GM12878 (cell line): ENCODE measurements at regions not wholly inside any gene's neighbourhood (a gene's known extent, or its start where the extent isn't known, plus 50 kb on each side); places are given as distances from the start of the nearest gene placed in this dataset.

ENCODE experiments used
- ATAC-seq: fragments of 200-7000 bp; cut with Tn5 transposase; 3 replicates; pipeline ENCODE4 v1.9.1; 2020; ENCODE audit warnings: mild to moderate bottlenecking, moderate library complexity
- BruUV-seq: library from RNA; stranded (reverse); fragments of 400-500 nt; replicated peaks from 2 replicates; lab custom pipeline; 2021; lab: Mats Ljungman, UMichigan
- CTCF ChIA-PET: fragments of 300-600 bp; sonication (Branson Sonifier 250); formaldehyde crosslinking; extraction: SDS; loops from one replicate; lab custom pipeline; 2021; ENCODE audit warnings: inconsistent platforms; lab: Yijun Ruan, JAX
- POLR2A ChIA-PET: fragments of 350-600 bp; formaldehyde crosslinking; extraction: SDS; loops from one replicate; lab custom pipeline; 2021; ENCODE audit warnings: inconsistent platforms; lab: Charles Lee
- RAD21 ChIA-PET: fragments of 300-600 bp; sonication (Branson Sonifier 250); formaldehyde crosslinking; loops from one replicate; lab custom pipeline; 2023; ENCODE audit warnings: antibody characterized with exemption; ENCODE audit not compliant: unreplicated experiment; lab: Charles Lee
- SMC1A ChIA-PET: fragments of 300-600 bp; sonication (Branson Sonifier 250); formaldehyde crosslinking; loops from one replicate; lab custom pipeline; 2023; ENCODE audit not compliant: unreplicated experiment, uncharacterized antibody; lab: Charles Lee
- DNase-seq: peaks from one replicate; pipeline ENCODE4 v3.0.0-alpha.2; 2011; ENCODE audit warnings: low read depth, low spot score
- FAIRE-seq: peaks from 3 replicates; lab custom pipeline; 2011; peaks lifted over from hg19 to GRCh38; lab: Jason Lieb, UNC
- H2AFZ ChIP-seq: 2 replicates; pipeline ENCODE4 v1.6.0; 2011; ENCODE audit warnings: low read depth, low read length, control low read depth; ENCODE audit not compliant: control insufficient read depth
- H3K27ac ChIP-seq: 2 replicates; pipeline ENCODE4 v1.5.1; 2011; ENCODE audit warnings: control low read depth; ENCODE audit not compliant: control insufficient read depth, insufficient read depth
- H3K27me3 ChIP-seq, 2 experiments: replicated peaks in 1 of 2; 2 replicates each; pipeline versions ENCODE4 v1.6.0 to v1.6.1; 2011; ENCODE audit warnings: low read length in 1 of 2; ENCODE audit not compliant: control insufficient read depth in 2 of 2, insufficient read depth in 2 of 2
- H3K36me3 ChIP-seq, 2 experiments: 2 replicates each; pipeline ENCODE4 v1.5.1; 2011; ENCODE audit warnings: low read length in 1 of 2; ENCODE audit not compliant: control insufficient read depth in 2 of 2, insufficient read depth in 2 of 2
- H3K4me1 ChIP-seq: 2 replicates; pipeline ENCODE4 v1.6.1; 2011; ENCODE audit warnings: mild to moderate bottlenecking, low read length, moderate library complexity, mixed read lengths; ENCODE audit not compliant: control insufficient read depth, insufficient read depth
- H3K4me2 ChIP-seq: 2 replicates; pipeline ENCODE4 v1.6.0; 2011; ENCODE audit warnings: control low read depth; ENCODE audit not compliant: control insufficient read depth, insufficient read depth
- H3K4me3 ChIP-seq: fragments of 200-600 bp; sonication (generic); 2 replicates; pipeline ENCODE4 v1.5.1; 2016
- H3K79me2 ChIP-seq: 2 replicates; pipeline ENCODE4 v1.6.0; 2011; ENCODE audit warnings: low read length; ENCODE audit not compliant: control insufficient read depth, insufficient read depth
- H3K9ac ChIP-seq: 2 replicates; pipeline ENCODE4 v1.8.0; 2011; ENCODE audit warnings: low read length, control low read depth, mixed read lengths; ENCODE audit not compliant: control insufficient read depth, insufficient read depth
- H3K9me3 ChIP-seq: replicated peaks from 3 replicates; pipeline ENCODE4 v1.5.1; 2011; ENCODE audit warnings: mild to moderate bottlenecking, low read length; ENCODE audit not compliant: control insufficient read depth, insufficient read depth
- H4K20me1 ChIP-seq: 2 replicates; pipeline ENCODE4 v1.6.0; 2011; ENCODE audit not compliant: control insufficient read depth, insufficient read depth
- CBFB ChIP-seq: IDR thresholded peaks from 2 replicates; pipeline ENCODE4 v1.6.1; 2016; ENCODE audit warnings: antibody characterized with exemption, low read depth
- FOXM1 ChIP-seq: IDR thresholded peaks from 2 replicates; pipeline ENCODE4 v1.6.1; 2012; ENCODE audit warnings: low read depth, mild to moderate bottlenecking, inconsistent platforms, low read length, moderate library complexity
- MEF2A ChIP-seq: IDR thresholded peaks from 2 replicates; pipeline ENCODE4 v1.6.1; 2011; ENCODE audit warnings: low read depth, mild to moderate bottlenecking, low read length, moderate library complexity; ENCODE audit not compliant: insufficient read depth
- RB1 ChIP-seq: fragments of 450-650 bp; formaldehyde crosslinking; IDR thresholded peaks from 2 replicates; pipeline ENCODE4 v1.6.1; 2017; ENCODE audit warnings: mild to moderate bottlenecking, borderline replicate concordance
- SUZ12 ChIP-seq: fragments of 200-600 bp; sonication (generic); IDR thresholded peaks from one replicate; pipeline ENCODE4 v1.6.1; 2018; ENCODE audit warnings: antibody characterized with exemption, mild to moderate bottlenecking; ENCODE audit not compliant: unreplicated experiment
- TBL1XR1 ChIP-seq: IDR thresholded peaks from 2 replicates; pipeline ENCODE4 v1.6.1; 2012; ENCODE audit warnings: low read depth, low read length, improper control_type of control experiment
- WGBS: methylation state at CpG from one replicate; pipeline ENCODE4 v1.1.6; 2016; ENCODE audit warnings: low lambda C conversion rate; ENCODE audit not compliant: insufficient replicate concordance, insufficient coverage; ENCODE audit errors: missing lambda C conversion rate; 5-methylcytosine and 5-hydroxymethylcytosine counted together
- in situ Hi-C: fragments of 300-500 bp; cut with MboI; formaldehyde crosslinking; loops from 9 replicates; pipeline ENCODE4 v1.14.3; 2018; ENCODE audit warnings: mixed read lengths
- intact Hi-C: fragments of 100-400 bp; cut with micrococcal nuclease; formaldehyde crosslinking; loops from one replicate; pipeline ENCODE4 v1.14.2; 2022; ENCODE audit not compliant: unreplicated experiment
- TF ChIP-seq, protein P1 (sequence below): IDR thresholded peaks from 2 replicates; pipeline ENCODE4 v1.6.1; 2012; ENCODE audit warnings: low read depth, low read length, improper control_type of control experiment

GRCh38 chr3:191529992-191530391, 69.0 kb downstream of the PYDC2 start:
- no peak overlapping the region for H2AFZ ChIP-seq
- H3K4me3 ChIP-seq, result no peak overlapping the region
- DNase-seq (no peak), ATAC-seq (no peak), FAIRE-seq (no peak)
- no peaks in the 10 kb centered on the region; a peak in 1 of 4 replicates for H3K27me3 ChIP-seq
- no peak overlapping the region for H3K27ac ChIP-seq
- 29% methylated on average over 5 of the region's 5 CpGs for WGBS
- ChIA-PET CTCF (no interaction called here), RAD21 (no interaction called here), SMC1A (no interaction called here), POLR2A (no interaction called here)
- no peaks in the 10 kb centered on the region for H3K36me3 ChIP-seq
- intact Hi-C loops, result no loop called here
- H3K9ac ChIP-seq, result no peak overlapping the region
- H3K4me1 ChIP-seq, result no peaks in the 10 kb centered on the region
- BruUV-seq, result no TSS peak
- in situ Hi-C loops, result no loop called here
- H3K79me2 ChIP-seq, result no peaks in the 10 kb centered on the region
- no peak overlapping the region for H3K4me2 ChIP-seq
- H3K9me3 ChIP-seq, result no peaks in the 10 kb centered on the region
- TF ChIP-seq TBL1XR1 (no peak), CBFB (no peak), RB1 (no peak), SUZ12 (no peak), MEF2A (no peak)
- TF ChIP-seq, protein P1, sequence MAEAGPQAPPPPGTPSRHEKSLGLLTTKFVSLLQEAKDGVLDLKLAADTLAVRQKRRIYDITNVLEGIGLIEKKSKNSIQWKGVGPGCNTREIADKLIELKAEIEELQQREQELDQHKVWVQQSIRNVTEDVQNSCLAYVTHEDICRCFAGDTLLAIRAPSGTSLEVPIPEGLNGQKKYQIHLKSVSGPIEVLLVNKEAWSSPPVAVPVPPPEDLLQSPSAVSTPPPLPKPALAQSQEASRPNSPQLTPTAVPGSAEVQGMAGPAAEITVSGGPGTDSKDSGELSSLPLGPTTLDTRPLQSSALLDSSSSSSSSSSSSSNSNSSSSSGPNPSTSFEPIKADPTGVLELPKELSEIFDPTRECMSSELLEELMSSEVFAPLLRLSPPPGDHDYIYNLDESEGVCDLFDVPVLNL, result no peak
- no peaks in the 10 kb centered on the region for H4K20me1 ChIP-seq

DNA sequence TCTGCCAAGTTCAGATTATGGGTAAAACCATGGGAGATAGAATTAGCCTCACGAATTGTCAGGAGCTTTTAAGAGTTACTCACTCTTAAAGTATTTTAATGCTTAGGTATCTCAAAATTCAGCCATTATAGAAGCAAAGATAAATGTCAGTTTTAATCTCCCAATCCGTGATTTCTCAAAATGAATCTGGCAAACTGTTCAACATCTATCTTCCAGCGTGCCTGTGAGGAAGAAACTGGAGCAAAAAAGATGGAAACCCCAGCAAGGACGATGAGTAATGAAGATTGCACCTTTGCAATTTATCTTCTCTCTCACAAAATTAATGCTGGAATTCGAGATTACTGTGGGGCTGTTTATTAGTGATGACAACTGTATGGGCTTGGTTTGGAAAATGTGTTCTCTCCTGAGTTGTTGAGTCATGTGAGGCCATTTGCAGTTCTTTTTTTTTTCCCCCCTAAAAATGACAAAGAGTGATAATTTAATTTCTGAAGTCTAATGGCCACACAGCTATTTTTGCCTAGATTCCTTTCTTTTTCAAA, 70.5 kb downstream of the PYDC2 start:
- BruUV-seq, result no TSS peak
- H3K79me2 ChIP-seq, result no peaks in the 10 kb centered on the region
- no peaks in the 10 kb centered on the region for H3K9me3 ChIP-seq
- WGBS, result 0% methylated on average over 5 of the region's 5 CpGs
- H3K4me3 ChIP-seq, result no peak overlapping the region
- DNase-seq (no peak), FAIRE-seq (no peak), ATAC-seq (no peak)
- no peaks in the 10 kb centered on the region for H3K4me1 ChIP-seq
- POLR2A ChIA-PET, result no interaction called here
- H3K4me2 ChIP-seq, result no peak overlapping the region
- intact Hi-C loops (no loop called here), in situ Hi-C loops (no loop called here)
- no peaks in the 10 kb centered on the region for H3K36me3 ChIP-seq
- no peaks in the 10 kb centered on the region; a peak in 1 of 4 replicates for H3K27me3 ChIP-seq
- no peak overlapping the region for H2AFZ ChIP-seq
- no peak overlapping the region for H3K9ac ChIP-seq
- H4K20me1 ChIP-seq, result no peaks in the 10 kb centered on the region
- RAD21 ChIA-PET, result no interaction called here
- SMC1A ChIA-PET, result interaction anchor here (1.0 kb wide), 1 partner anchor 337 kb away, joined by 3 read pairs; no protein-coding TSS in a partner anchor
- no peak overlapping the region for H3K27ac ChIP-seq
- CTCF ChIA-PET, result no interaction called here
- TF ChIP-seq FOXM1 (no peak), MEF2A (no peak)
- TF ChIP-seq, all 136 proteins: peak for 0
